ENCODE measurements at regions not wholly inside any gene's neighbourhood (a gene's known extent, or its start where the extent isn't known, plus 50 kb on each side); places are given as distances from the start of the nearest gene placed in this dataset.

DNA sequence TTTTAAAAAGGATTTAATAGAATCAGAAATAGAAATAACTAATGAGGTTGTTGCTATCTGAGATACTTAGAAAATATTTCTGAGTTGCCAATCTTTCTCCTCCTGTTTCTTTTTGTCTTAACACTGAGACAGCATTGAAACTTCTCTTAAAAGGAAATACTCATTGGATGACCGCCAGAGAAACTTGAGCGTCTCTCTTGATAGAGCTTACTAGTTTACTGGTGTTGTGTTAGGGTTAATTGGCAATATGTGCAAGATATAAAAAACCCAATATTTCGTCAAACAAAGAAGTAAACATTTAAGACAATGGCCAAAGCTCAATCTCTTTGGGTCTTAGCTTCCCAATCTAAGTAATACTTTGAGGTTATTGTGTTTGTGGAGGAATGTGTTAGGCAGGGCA, 176.4 kb upstream of the CHD1 start (continued):
- TF ChIP-seq, protein P1, sequence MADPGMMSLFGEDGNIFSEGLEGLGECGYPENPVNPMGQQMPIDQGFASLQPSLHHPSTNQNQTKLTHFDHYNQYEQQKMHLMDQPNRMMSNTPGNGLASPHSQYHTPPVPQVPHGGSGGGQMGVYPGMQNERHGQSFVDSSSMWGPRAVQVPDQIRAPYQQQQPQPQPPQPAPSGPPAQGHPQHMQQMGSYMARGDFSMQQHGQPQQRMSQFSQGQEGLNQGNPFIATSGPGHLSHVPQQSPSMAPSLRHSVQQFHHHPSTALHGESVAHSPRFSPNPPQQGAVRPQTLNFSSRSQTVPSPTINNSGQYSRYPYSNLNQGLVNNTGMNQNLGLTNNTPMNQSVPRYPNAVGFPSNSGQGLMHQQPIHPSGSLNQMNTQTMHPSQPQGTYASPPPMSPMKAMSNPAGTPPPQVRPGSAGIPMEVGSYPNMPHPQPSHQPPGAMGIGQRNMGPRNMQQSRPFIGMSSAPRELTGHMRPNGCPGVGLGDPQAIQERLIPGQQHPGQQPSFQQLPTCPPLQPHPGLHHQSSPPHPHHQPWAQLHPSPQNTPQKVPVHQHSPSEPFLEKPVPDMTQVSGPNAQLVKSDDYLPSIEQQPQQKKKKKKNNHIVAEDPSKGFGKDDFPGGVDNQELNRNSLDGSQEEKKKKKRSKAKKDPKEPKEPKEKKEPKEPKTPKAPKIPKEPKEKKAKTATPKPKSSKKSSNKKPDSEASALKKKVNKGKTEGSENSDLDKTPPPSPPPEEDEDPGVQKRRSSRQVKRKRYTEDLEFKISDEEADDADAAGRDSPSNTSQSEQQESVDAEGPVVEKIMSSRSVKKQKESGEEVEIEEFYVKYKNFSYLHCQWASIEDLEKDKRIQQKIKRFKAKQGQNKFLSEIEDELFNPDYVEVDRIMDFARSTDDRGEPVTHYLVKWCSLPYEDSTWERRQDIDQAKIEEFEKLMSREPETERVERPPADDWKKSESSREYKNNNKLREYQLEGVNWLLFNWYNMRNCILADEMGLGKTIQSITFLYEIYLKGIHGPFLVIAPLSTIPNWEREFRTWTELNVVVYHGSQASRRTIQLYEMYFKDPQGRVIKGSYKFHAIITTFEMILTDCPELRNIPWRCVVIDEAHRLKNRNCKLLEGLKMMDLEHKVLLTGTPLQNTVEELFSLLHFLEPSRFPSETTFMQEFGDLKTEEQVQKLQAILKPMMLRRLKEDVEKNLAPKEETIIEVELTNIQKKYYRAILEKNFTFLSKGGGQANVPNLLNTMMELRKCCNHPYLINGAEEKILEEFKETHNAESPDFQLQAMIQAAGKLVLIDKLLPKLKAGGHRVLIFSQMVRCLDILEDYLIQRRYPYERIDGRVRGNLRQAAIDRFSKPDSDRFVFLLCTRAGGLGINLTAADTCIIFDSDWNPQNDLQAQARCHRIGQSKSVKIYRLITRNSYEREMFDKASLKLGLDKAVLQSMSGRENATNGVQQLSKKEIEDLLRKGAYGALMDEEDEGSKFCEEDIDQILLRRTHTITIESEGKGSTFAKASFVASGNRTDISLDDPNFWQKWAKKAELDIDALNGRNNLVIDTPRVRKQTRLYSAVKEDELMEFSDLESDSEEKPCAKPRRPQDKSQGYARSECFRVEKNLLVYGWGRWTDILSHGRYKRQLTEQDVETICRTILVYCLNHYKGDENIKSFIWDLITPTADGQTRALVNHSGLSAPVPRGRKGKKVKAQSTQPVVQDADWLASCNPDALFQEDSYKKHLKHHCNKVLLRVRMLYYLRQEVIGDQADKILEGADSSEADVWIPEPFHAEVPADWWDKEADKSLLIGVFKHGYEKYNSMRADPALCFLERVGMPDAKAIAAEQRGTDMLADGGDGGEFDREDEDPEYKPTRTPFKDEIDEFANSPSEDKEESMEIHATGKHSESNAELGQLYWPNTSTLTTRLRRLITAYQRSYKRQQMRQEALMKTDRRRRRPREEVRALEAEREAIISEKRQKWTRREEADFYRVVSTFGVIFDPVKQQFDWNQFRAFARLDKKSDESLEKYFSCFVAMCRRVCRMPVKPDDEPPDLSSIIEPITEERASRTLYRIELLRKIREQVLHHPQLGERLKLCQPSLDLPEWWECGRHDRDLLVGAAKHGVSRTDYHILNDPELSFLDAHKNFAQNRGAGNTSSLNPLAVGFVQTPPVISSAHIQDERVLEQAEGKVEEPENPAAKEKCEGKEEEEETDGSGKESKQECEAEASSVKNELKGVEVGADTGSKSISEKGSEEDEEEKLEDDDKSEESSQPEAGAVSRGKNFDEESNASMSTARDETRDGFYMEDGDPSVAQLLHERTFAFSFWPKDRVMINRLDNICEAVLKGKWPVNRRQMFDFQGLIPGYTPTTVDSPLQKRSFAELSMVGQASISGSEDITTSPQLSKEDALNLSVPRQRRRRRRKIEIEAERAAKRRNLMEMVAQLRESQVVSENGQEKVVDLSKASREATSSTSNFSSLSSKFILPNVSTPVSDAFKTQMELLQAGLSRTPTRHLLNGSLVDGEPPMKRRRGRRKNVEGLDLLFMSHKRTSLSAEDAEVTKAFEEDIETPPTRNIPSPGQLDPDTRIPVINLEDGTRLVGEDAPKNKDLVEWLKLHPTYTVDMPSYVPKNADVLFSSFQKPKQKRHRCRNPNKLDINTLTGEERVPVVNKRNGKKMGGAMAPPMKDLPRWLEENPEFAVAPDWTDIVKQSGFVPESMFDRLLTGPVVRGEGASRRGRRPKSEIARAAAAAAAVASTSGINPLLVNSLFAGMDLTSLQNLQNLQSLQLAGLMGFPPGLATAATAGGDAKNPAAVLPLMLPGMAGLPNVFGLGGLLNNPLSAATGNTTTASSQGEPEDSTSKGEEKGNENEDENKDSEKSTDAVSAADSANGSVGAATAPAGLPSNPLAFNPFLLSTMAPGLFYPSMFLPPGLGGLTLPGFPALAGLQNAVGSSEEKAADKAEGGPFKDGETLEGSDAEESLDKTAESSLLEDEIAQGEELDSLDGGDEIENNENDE (IDR thresholded peaks at IDR 0.05; ENCODE audit: insufficient replicate concordance, low read length): no peak
- TF ChIP-seq TAF1 (IDR thresholded peaks at IDR 0.05; ENCODE audit: low read depth, low read length): no peak

All from H1 (cell line).